CD4-positive, alpha-beta memory T cell (primary cell): ENCODE measurements at regions not wholly inside any gene's neighbourhood (a gene's known extent, or its start where the extent isn't known, plus 50 kb on each side); places are given as distances from the start of the nearest gene placed in this dataset.

ENCODE experiments used
- CTCF ChIA-PET: fragments of 350-600 bp; sonication (Branson Sonifier 250); formaldehyde crosslinking; loops from one replicate; lab custom pipeline; 2021; ENCODE audit warnings: inconsistent platforms; ENCODE audit not compliant: partially characterized antibody; lab: Charles Lee
- POLR2A ChIA-PET: fragments of 350-600 bp; sonication (Branson Sonifier 250); formaldehyde crosslinking; loops from one replicate; lab custom pipeline; 2021; ENCODE audit not compliant: partially characterized antibody; lab: Charles Lee
- DNase-seq, 5 donors: peaks; one replicate each; pipeline versions ENCODE4 v3.0.0 to v3.0.0-alpha.2; 2020 to 2022; ENCODE audit warnings: mixed read lengths in 1 of 5
- H3K27ac ChIP-seq: one replicate; pipeline ENCODE4 v1.7.0; 2013; ENCODE audit warnings: low read depth, low read length
- H3K27me3 ChIP-seq: 2 replicates; pipeline ENCODE4 v1.7.0; 2013; ENCODE audit warnings: mild to moderate bottlenecking, low read length, moderate library complexity; ENCODE audit not compliant: insufficient read depth
- H3K36me3 ChIP-seq: 2 replicates; pipeline ENCODE4 v1.7.0; 2013; ENCODE audit warnings: mild to moderate bottlenecking, low read length, moderate library complexity; ENCODE audit not compliant: insufficient read depth
- H3K4me1 ChIP-seq: 2 replicates; pipeline ENCODE4 v1.7.0; 2013; ENCODE audit warnings: mild to moderate bottlenecking, low read length, moderate library complexity; ENCODE audit not compliant: insufficient read depth
- H3K4me3 ChIP-seq, 2 donors: one replicate each; pipeline ENCODE4 v1.7.0; 2013; ENCODE audit warnings: low read length in 2 of 2, mild to moderate bottlenecking in 1 of 2
- H3K9me3 ChIP-seq, 2 donors: one replicate each; pipeline ENCODE4 v1.7.0; 2013; ENCODE audit warnings: low read length in 2 of 2, control low read depth in 1 of 2; ENCODE audit not compliant: control insufficient read depth in 1 of 2
- H3K27ac Mint-ChIP-seq, 7 donors: one replicate each; pipeline ENCODE4 v1.8.0; 2020 to 2021; ENCODE audit warnings: mixed read lengths in 7 of 7, mild to moderate bottlenecking in 6 of 7, inconsistent platforms in 3 of 7, moderate library complexity in 3 of 7
- H3K27me3 Mint-ChIP-seq, 2 donors: one replicate each; pipeline ENCODE4 v1.8.0; 2020 to 2021; ENCODE audit warnings: mixed read lengths in 2 of 2
- H3K36me3 Mint-ChIP-seq, 2 donors: one replicate each; pipeline ENCODE4 v1.8.0; 2020 to 2021; ENCODE audit warnings: mixed read lengths in 2 of 2, inconsistent platforms in 1 of 2, mild to moderate bottlenecking in 1 of 2
- H3K4me1 Mint-ChIP-seq, 4 donors: one replicate each; pipeline ENCODE4 v1.8.0; 2020 to 2021; ENCODE audit warnings: mixed read lengths in 4 of 4, mild to moderate bottlenecking in 1 of 4
- H3K4me3 Mint-ChIP-seq, 8 donors: one replicate each; pipeline ENCODE4 v1.8.0; 2020 to 2021; ENCODE audit warnings: mixed read lengths in 8 of 8, mild to moderate bottlenecking in 7 of 8, moderate library complexity in 6 of 8, inconsistent platforms in 3 of 8
- H3K9me3 Mint-ChIP-seq, 8 donors: one replicate each; pipeline ENCODE4 v1.8.0; 2020 to 2021; ENCODE audit warnings: mixed read lengths in 8 of 8, mild to moderate bottlenecking in 5 of 8, inconsistent platforms in 3 of 8, moderate library complexity in 1 of 8
- intact Hi-C: fragments of 100-400 bp; cut with micrococcal nuclease; formaldehyde crosslinking; loops from one replicate; pipeline ENCODE4 v1.15.1; 2023

DNA sequence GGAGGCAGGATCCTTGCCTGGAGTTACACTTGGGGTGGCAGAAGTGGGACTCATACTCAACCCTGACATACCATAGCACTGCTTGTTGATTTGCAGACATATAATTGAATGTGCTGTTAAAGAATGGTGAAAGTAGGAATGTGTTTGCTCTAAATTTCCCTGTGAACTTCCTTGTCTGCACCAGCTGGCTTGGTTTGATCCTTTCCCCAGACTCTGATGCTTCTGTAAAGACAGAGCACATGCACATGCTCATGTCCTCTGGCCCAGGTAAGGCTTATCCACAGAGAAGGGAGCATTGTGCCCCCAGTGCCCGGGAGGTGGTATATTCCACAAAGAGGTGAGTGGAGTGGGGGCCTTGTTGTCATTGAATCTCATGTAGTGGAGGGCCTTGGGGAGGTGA lies 138.0 kb upstream of the STC2 start:
- ChIA-PET POLR2A (no interaction called here), CTCF (no interaction called here)
- no peak overlapping the region for H3K4me3 ChIP-seq
- no peaks in the 10 kb centered on the region for H3K27me3 ChIP-seq
- Mint-ChIP-seq H3K9me3 (peaks cover 0 to 18% (median 7%) of the 10 kb centered on the region in 8 donors), H3K4me3 (no peak overlapping the region), H3K27me3 (peaks cover 0 to 7% of the 10 kb centered on the region in 2 donors), H3K27ac (no peak overlapping the region), H3K36me3 (no peaks in the 10 kb centered on the region), H3K4me1 (no peaks in the 10 kb centered on the region)
- DNase-seq: no peak
- no peaks in the 10 kb centered on the region for H3K9me3 ChIP-seq
- intact Hi-C loops: no loop called here
- H3K36me3 ChIP-seq: no peaks in the 10 kb centered on the region
- H3K4me1 ChIP-seq: no peaks in the 10 kb centered on the region
- no peak overlapping the region for H3K27ac ChIP-seq

- H3K9me3 ChIP-seq: no peaks in the 10 kb centered on the region
- no peaks in the 10 kb centered on the region for H3K36me3 ChIP-seq
- ChIA-PET CTCF (no interaction called here), POLR2A (no interaction called here)
- H3K4me1 ChIP-seq: no peaks in the 10 kb centered on the region
- DNase-seq: no peak
- no peaks in the 10 kb centered on the region for H3K27me3 ChIP-seq
- H3K4me1 Mint-ChIP-seq: no peaks in the 10 kb centered on the region
- H3K9me3 Mint-ChIP-seq: peaks cover 0 to 18% (median 7%) of the 10 kb centered on the region in 8 donors
- H3K27ac ChIP-seq: no peak overlapping the region
- H3K4me3 ChIP-seq: no peak overlapping the region
- H3K27ac Mint-ChIP-seq: no peak overlapping the region
- intact Hi-C loops: no loop called here
- H3K4me3 Mint-ChIP-seq: no peak overlapping the region
- H3K27me3 Mint-ChIP-seq: peaks cover 0 to 7% of the 10 kb centered on the region in 2 donors
- no peaks in the 10 kb centered on the region for H3K36me3 Mint-ChIP-seq
Measured at GRCh38 chr5:173464813-173465212, 136.6 kb upstream of the STC2 start.

GRCh38 chr5:173463207-173463606 lies 135.0 kb upstream of the STC2 start:
- H3K4me3 ChIP-seq: no peak overlapping the region
- Mint-ChIP-seq H3K9me3 (peaks cover 0 to 18% (median 7%) of the 10 kb centered on the region in 8 donors), H3K4me1 (no peaks in the 10 kb centered on the region), H3K36me3 (no peaks in the 10 kb centered on the region), H3K4me3 (no peak overlapping the region), H3K27ac (no peak overlapping the region), H3K27me3 (peaks cover 0 to 7% of the 10 kb centered on the region in 2 donors)
- ChIA-PET POLR2A (no interaction called here), CTCF (no interaction called here)
- intact Hi-C loops: no loop called here
- peak in 1 of 5 donors; percentile 22 for DNase-seq
- no peaks in the 10 kb centered on the region for H3K27me3 ChIP-seq
- H3K27ac ChIP-seq: no peak overlapping the region
- no peaks in the 10 kb centered on the region for H3K36me3 ChIP-seq
- no peaks in the 10 kb centered on the region for H3K9me3 ChIP-seq
- H3K4me1 ChIP-seq: no peaks in the 10 kb centered on the region

GRCh38 chr5:173458828-173459609 lies 130.8 kb upstream of the STC2 start:
- no peak for DNase-seq
- Mint-ChIP-seq H3K27ac (no peak overlapping the region), H3K4me3 (no peak overlapping the region), H3K4me1 (no peaks in the 10 kb centered on the region), H3K27me3 (peaks cover 0 to 1% of the 10 kb centered on the region in 2 donors), H3K36me3 (no peaks in the 10 kb centered on the region), H3K9me3 (peaks cover 0 to 2% (median 0%) of the 10 kb centered on the region in 8 donors)
- H3K4me1 ChIP-seq: no peaks in the 10 kb centered on the region
- ChIA-PET POLR2A (no interaction called here), CTCF (no interaction called here)
- intact Hi-C loops: no loop called here
- H3K27me3 ChIP-seq: no peaks in the 10 kb centered on the region
- H3K9me3 ChIP-seq: no peaks in the 10 kb centered on the region
- no peak overlapping the region for H3K27ac ChIP-seq
- no peaks in the 10 kb centered on the region for H3K36me3 ChIP-seq
- no peak overlapping the region for H3K4me3 ChIP-seq

DNA sequence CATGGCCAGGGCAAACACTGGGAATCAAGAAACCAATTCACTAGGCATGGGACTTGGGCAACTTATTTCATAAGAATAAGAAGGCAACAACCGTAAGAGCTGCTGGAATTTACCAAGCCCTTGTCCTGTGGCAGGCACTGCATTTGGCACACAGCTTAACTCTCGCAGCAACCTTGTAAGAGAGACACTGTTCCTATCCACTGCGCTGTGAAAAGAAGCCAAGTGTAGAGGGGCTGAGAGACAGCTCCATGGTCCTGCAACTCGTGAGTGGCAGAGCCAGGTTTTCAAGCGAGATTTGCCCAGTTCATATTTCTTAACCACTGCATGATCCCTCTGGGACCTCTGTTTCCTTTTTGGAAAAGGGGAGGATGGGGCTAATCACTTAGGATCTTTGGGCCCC lies 129.3 kb upstream of the STC2 start:
- CTCF ChIA-PET: no interaction called here

GRCh38 chr5:173456751-173457171 lies 128.5 kb upstream of the STC2 start:
- CTCF ChIA-PET: no interaction called here
- Histone ChIP-seq H3K4me3 (no peak overlapping the region), H3K9me3 (no peaks in the 10 kb centered on the region), H3K4me1 (no peaks in the 10 kb centered on the region), H3K27ac (no peak overlapping the region), H3K36me3 (no peaks in the 10 kb centered on the region), H3K27me3 (no peaks in the 10 kb centered on the region)
- H3K36me3 Mint-ChIP-seq: no peaks in the 10 kb centered on the region
- peaks cover 0 to 2% (median 0%) of the 10 kb centered on the region in 8 donors for H3K9me3 Mint-ChIP-seq
- no peak overlapping the region for H3K4me3 Mint-ChIP-seq
- DNase-seq: no peak
- intact Hi-C loops: no loop called here
- no peak overlapping the region for H3K27ac Mint-ChIP-seq
- POLR2A ChIA-PET: no interaction called here
- H3K27me3 Mint-ChIP-seq: peaks cover 0 to 1% of the 10 kb centered on the region in 2 donors
- no peaks in the 10 kb centered on the region for H3K4me1 Mint-ChIP-seq

More for the DNA sequence above, 129.3 kb upstream of the STC2 start:
- intact Hi-C loops: no loop called here
- no peaks in the 10 kb centered on the region for H3K36me3 Mint-ChIP-seq
- no peaks in the 10 kb centered on the region for H3K4me1 Mint-ChIP-seq
- no peak overlapping the region for H3K4me3 Mint-ChIP-seq
- Histone ChIP-seq H3K27ac (no peak overlapping the region), H3K9me3 (no peaks in the 10 kb centered on the region), H3K4me1 (no peaks in the 10 kb centered on the region), H3K4me3 (no peak overlapping the region), H3K36me3 (no peaks in the 10 kb centered on the region), H3K27me3 (no peaks in the 10 kb centered on the region)
- peaks cover 0 to 2% (median 0%) of the 10 kb centered on the region in 8 donors for H3K9me3 Mint-ChIP-seq
- H3K27ac Mint-ChIP-seq: no peak overlapping the region
- DNase-seq: no peak
- peaks cover 0 to 1% of the 10 kb centered on the region in 2 donors for H3K27me3 Mint-ChIP-seq
- POLR2A ChIA-PET: no interaction called here

DNA sequence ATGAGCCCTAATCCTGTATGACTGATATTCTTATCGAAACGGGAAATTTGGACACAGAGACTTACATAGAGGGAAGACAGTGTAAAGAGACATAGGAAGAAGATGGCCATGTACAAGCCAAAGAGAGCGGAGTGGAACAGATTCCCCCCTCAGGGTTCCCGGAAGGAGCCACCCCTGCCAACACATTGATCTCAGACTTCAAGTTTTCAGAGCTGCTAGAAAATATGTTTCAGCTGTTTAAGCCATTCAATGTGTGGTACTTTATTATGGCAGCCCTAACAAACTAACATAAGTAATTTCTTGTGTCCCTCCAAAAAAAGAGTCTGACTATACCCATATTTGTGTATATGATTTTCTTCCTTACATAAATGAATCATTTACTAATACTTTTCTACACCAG lies 128.0 kb upstream of the STC2 start:
- Mint-ChIP-seq H3K27ac (no peak overlapping the region), H3K4me1 (no peaks in the 10 kb centered on the region), H3K9me3 (peaks cover 0 to 2% (median 0%) of the 10 kb centered on the region in 8 donors), H3K36me3 (no peaks in the 10 kb centered on the region), H3K4me3 (no peak overlapping the region), H3K27me3 (peaks cover 0 to 1% of the 10 kb centered on the region in 2 donors)
- Histone ChIP-seq H3K27me3 (no peaks in the 10 kb centered on the region), H3K9me3 (no peaks in the 10 kb centered on the region), H3K36me3 (no peaks in the 10 kb centered on the region), H3K27ac (no peak overlapping the region), H3K4me3 (no peak overlapping the region), H3K4me1 (no peaks in the 10 kb centered on the region)
- intact Hi-C loops: no loop called here
- CTCF ChIA-PET: no interaction called here
- POLR2A ChIA-PET: no interaction called here
- DNase-seq: no peak
